ENCODE measurements at regions not wholly inside any gene's neighbourhood (a gene's known extent, or its start where the extent isn't known, plus 50 kb on each side); places are given as distances from the start of the nearest gene placed in this dataset.

- in situ Hi-C loops (cut with MboI), result loop anchor here (10.0 kb wide), 2 partner anchors 598 to 1458 kb away; no protein-coding TSS in a partner anchor
- Histone ChIP-seq H3K4me3 (no peak overlapping the region), H3K27ac (ENCODE audit: control insufficient read depth, insufficient read depth) (no peak overlapping the region), H3K27me3 (replicated peaks in 1 of 2; ENCODE audit: control insufficient read depth in 2 of 2, insufficient read depth in 2 of 2, low read length in 1 of 2) (no peaks in the 10 kb centered on the region), H3K4me2 (ENCODE audit: control insufficient read depth, insufficient read depth) (no peak overlapping the region), H4K20me1 (ENCODE audit: control insufficient read depth, insufficient read depth) (no peaks in the 10 kb centered on the region), H2AFZ (ENCODE audit: control insufficient read depth, low read depth, low read length) (no peak overlapping the region), H3K79me2 (ENCODE audit: control insufficient read depth, insufficient read depth, low read length) (no peaks in the 10 kb centered on the region), H3K4me1 (ENCODE audit: control insufficient read depth, insufficient read depth, low read length) (no peaks in the 10 kb centered on the region), H3K9ac (ENCODE audit: control insufficient read depth, insufficient read depth, low read length) (no peak overlapping the region), H3K36me3 (ENCODE audit: control insufficient read depth in 2 of 2, insufficient read depth in 2 of 2, low read length in 1 of 2) (no peaks in the 10 kb centered on the region), H3K9me3 (replicated peaks; ENCODE audit: control insufficient read depth, insufficient read depth, low read length) (no peaks in the 10 kb centered on the region)
- 30% methylated on average over 10 of the region's 10 CpGs for WGBS (ENCODE audit: insufficient coverage, insufficient replicate concordance, low lambda C conversion rate, missing lambda C conversion rate)
- TF ChIP-seq RAD21 (IDR thresholded peaks at IDR 0.05; ENCODE audit: insufficient read depth, low read depth, low read length) (peak; percentile 70), IRF4 (IDR thresholded peaks at IDR 0.05; ENCODE audit: low read depth, low read length) (0 out of 2 replicates have a peak, but pooled peaks have one; percentile 40), HDAC2 (IDR thresholded peaks at IDR 0.05) (no peak), IKZF1 (conservative IDR thresholded peaks at IDR 0.05) (no peak), TARDBP (IDR thresholded peaks at IDR 0.05; ENCODE audit: borderline replicate concordance) (no peak), CEBPB (IDR thresholded peaks at IDR 0.05; ENCODE audit: borderline replicate concordance in 1 of 2, low read depth in 2 of 2, low read length in 2 of 2) (no peak), JUNB (IDR thresholded peaks at IDR 0.05) (0 out of 2 replicates have a peak, but pooled peaks have one; percentile 25), YY1 (IDR thresholded peaks at IDR 0.05; ENCODE audit: low read depth, low read length) (0 out of 2 replicates have a peak, but pooled peaks have one; percentile 27), SMC3 (IDR thresholded peaks at IDR 0.05; ENCODE audit: borderline replicate concordance, low read length) (peak; percentile 76), FOS (IDR thresholded peaks at IDR 0.05; ENCODE audit: borderline replicate concordance, extremely low read depth, insufficient read length) (no peak)
- TF ChIP-seq, protein P1, sequence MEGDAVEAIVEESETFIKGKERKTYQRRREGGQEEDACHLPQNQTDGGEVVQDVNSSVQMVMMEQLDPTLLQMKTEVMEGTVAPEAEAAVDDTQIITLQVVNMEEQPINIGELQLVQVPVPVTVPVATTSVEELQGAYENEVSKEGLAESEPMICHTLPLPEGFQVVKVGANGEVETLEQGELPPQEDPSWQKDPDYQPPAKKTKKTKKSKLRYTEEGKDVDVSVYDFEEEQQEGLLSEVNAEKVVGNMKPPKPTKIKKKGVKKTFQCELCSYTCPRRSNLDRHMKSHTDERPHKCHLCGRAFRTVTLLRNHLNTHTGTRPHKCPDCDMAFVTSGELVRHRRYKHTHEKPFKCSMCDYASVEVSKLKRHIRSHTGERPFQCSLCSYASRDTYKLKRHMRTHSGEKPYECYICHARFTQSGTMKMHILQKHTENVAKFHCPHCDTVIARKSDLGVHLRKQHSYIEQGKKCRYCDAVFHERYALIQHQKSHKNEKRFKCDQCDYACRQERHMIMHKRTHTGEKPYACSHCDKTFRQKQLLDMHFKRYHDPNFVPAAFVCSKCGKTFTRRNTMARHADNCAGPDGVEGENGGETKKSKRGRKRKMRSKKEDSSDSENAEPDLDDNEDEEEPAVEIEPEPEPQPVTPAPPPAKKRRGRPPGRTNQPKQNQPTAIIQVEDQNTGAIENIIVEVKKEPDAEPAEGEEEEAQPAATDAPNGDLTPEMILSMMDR (IDR thresholded peaks at IDR 0.05 in 2 of 3, conservative IDR thresholded peaks at IDR 0.05 in 1 of 3; ENCODE audit: control insufficient read depth in 2 of 3, extremely low read depth in 1 of 3, insufficient read depth in 1 of 3, low read depth in 3 of 3, low read length in 3 of 3), result peak; percentile 63 to 82 (median 81)
- POLR2A ChIA-PET, result no interaction called here
- intact Hi-C loops (cut with micrococcal nuclease; ENCODE audit: unreplicated experiment), result loop anchor here (1.0 to 10.0 kb wide), 4 partner anchors 455 to 1456 kb away; no protein-coding TSS in a partner anchor
- peak; percentile 99 for ATAC-seq
- CTCF ChIA-PET, result interaction anchor here (0.6 to 1.7 kb wide), 31 partner anchors 10 to 1460 kb away, joined by 3 to 14 read pairs (median 4); no protein-coding TSS in a partner anchor
- SMC1A ChIA-PET (ENCODE audit: uncharacterized antibody, unreplicated experiment), result interaction anchor here (0.6 to 1.7 kb wide), 13 partner anchors 11 to 1460 kb away, joined by 3 to 11 read pairs (median 4); no protein-coding TSS in a partner anchor
- FAIRE-seq, result peak; percentile 78
- no TSS peak for BruUV-seq (replicated peaks)
- no peak for DNase-seq (ENCODE audit: low read depth, low spot score)
- RAD21 ChIA-PET (ENCODE audit: unreplicated experiment), result interaction anchor here (0.5 to 1.2 kb wide), 4 partner anchors 11 to 600 kb away, joined by 3 to 9 read pairs (median 4); no protein-coding TSS in a partner anchor
These were observed 388.4 kb upstream of the SPOCK3 start for GRCh38 chr4:167622481-167623240.

Measured in GM12878 (cell line).